HG02973 (cell line): ENCODE measurements at regions not wholly inside any gene's neighbourhood (a gene's known extent, or its start where the extent isn't known, plus 50 kb on each side); places are given as distances from the start of the nearest gene placed in this dataset.

ENCODE experiments used
- ATAC-seq: cut with Tn5 transposase; IDR thresholded peaks from one replicate; pipeline ENCODE4 v1.9.1; 2021; ENCODE audit warnings: moderate library complexity; ENCODE audit not compliant: unreplicated experiment

- ATAC-seq = no peak
Measured at GRCh38 chr7:46168231-46168630, 247.2 kb upstream of the IGFBP3 start.

DNA sequence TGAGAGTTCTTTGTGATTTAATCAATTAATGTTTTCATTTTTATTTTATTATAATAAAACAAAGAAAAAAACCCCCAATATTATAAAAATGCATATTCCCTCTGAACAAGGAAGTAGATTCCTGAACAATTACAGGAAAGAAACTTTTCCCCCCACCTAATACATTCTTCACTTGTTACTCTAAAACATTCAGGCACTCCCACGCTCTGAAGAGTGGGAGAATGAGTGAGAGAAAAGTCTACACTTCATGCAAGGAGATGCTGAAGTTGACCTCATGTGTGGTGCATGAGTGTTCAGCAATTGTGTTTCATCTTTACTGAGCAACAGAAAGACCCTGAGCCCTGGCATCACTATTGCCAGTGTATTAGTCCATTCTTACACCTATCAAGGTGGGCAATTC lies 244.2 kb upstream of the IGFBP3 start:
- no peak for ATAC-seq

GRCh38 chr7:46164629-46165028 lies 243.6 kb upstream of the IGFBP3 start:
- no peak for ATAC-seq

GRCh38 chr7:46163246-46163645 lies 242.2 kb upstream of the IGFBP3 start:
- no peak for ATAC-seq

DNA sequence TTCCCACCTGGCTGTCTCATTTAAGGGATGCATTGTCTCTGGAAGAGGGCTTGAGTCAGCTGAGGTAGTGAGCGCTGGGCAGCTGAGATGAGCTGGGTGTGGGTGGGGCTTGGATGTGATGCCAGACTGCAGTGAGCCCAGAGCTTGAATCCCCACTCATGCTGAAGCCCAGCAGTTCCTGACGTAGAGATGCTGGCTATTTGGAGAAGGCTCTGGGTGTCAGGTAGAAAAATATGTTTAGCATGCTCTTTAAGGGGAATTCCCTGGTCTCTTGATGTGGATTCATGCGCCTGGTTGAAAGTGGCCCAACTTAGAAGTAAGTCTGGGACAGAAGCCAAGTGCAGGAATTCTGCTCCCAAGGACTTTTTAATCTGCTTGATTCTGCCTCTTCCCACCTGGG lies 241.5 kb upstream of the IGFBP3 start:
- ATAC-seq = no peak

DNA sequence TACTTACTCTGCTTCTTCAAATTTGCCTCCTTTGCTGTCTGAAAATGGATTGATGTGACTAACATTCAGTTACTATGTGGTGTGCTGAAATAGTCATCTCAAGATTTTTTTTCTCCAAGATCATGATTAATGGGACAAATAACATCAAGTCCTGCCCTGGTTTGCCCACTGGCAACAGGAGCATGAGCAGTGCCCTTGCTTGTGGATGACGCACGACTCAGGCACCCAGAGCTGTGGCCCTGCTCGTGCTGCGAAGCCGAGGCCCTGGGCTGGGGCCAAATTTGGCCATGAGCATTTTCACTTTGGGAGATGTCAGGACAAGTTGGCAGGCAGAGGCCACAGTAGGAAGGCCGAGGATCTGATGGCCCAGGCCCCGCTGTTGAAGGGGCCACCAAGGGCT lies 239.8 kb upstream of the IGFBP3 start:
- ATAC-seq = no peak

GRCh38 chr7:46157931-46158330 lies 236.9 kb upstream of the IGFBP3 start:
- no peak for ATAC-seq

DNA sequence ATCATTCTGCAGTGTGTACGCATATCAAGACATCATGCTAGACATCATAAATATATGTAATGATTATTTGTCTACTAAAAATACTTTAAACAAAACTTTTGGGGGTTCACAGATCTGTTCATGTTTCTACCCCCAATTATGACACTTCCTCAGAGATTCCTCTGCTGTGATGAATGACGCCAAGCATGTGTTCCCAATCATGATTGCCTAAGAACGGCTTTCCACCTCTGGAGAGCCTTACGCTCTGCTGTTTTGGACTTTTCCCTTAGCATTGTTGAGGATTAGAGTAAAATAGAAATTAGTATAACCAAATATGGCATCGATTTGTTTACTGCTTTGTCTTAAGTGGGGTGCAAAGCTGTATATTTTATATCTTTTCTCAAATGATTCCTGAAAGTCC lies 236.3 kb upstream of the IGFBP3 start:
- no peak for ATAC-seq

- ATAC-seq = no peak
Measured at GRCh38 chr7:46156853-46157252, 235.8 kb upstream of the IGFBP3 start.

DNA sequence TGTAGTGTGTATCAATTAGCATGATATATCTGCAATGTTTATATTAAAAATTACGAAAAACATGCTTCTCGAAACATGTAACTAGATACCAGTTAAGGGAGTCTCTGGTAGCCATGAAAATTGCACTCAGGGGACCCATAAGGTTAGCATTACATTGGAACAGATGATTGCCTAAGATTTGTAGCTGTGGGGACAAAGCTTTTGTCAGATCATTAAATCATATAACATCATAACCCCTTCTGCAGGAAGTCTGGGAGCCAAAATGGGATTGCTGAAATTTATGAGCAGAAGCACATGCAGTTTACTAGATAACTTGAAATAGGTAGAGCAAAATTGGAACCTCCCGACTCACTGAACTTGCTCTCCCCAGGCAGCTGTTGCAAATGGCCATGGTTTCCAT lies 235.0 kb upstream of the IGFBP3 start:
- no peak for ATAC-seq

GRCh38 chr7:46155367-46155766 lies 234.3 kb upstream of the IGFBP3 start:
- no peak for ATAC-seq

GRCh38 chr7:46153951-46154787 lies 233.1 kb upstream of the IGFBP3 start:
- ATAC-seq = no peak

DNA sequence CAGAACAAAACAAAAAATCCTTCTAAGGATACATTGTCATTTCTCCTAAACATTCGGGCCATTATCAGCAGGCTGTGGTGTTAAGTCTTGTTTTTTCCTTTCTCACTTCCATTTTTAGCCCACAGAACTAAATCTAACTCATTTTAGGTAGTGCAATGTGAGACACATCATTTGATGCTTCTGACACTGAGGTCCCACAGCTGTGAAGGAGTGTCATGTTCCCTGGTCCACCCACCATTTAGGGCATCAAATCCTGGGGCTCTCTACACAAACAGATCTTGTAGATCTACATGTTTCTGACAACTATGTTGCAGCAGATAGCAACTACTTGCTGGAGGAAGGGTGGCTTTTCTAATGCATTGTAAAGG lies 232.5 kb upstream of the IGFBP3 start:
- ATAC-seq = no peak

GRCh38 chr7:46152696-46153095 lies 231.6 kb upstream of the IGFBP3 start:
- ATAC-seq = no peak

- ATAC-seq = no peak
Measured at GRCh38 chr7:46150721-46151120, 229.6 kb upstream of the IGFBP3 start.

DNA sequence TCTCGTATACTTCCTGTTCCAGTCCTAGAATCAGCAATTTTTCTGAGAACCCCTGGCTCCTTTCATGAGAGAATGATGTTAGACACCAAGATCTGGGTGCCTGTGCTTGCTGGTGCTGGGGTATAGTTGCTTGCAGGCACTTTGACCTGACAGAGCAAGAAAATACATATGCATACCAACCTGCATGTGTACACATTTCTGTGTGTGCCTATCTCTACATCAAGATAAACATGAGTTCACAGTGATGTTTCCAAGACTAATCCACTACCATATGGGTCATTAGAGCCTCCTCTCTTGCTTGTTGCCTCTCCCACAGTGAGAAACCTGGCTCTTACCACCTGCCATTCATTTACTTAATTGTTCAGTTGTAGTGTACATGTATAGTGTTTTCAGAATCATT lies 229.1 kb upstream of the IGFBP3 start:
- no peak for ATAC-seq

GRCh38 chr7:46147871-46148270 lies 226.8 kb upstream of the IGFBP3 start:
- ATAC-seq = no peak

DNA sequence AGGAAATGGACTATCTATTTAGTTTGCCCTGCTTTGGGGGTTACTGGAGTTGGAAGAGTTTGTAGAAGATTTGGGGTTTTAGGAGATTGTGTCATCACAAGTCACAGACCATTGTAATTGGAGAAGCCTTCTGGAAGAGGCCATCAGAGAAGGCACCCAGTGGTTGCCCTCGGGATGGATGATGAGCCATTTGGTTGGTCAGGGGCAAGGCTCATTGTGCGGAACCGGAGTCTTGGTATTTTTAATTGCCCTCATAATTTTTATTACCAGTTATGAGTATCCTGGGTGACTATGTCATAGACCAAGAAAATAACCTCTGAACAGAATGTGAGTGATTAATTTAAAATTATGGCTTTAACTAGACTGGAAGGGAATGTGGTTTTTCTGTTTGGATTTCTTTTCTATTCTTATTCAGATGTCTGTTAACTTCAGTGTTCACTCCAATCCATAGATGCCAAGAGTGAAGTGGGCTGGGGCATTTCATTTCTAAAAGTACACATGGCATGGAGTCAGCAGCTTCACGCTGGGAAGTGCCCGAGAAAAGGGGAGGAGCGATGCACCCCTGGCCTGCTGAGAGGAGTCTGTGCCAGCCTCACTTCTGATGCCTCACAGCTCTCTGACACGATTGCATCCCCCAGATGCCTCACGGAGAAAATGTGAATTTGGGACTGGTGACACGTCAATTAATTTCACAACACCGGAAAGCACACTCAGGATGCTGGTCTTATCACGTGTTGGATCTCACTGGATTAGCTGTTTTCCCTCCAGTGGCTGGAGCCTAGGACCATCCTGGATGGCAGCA lies 225.6 kb upstream of the IGFBP3 start:
- ATAC-seq = no peak

DNA sequence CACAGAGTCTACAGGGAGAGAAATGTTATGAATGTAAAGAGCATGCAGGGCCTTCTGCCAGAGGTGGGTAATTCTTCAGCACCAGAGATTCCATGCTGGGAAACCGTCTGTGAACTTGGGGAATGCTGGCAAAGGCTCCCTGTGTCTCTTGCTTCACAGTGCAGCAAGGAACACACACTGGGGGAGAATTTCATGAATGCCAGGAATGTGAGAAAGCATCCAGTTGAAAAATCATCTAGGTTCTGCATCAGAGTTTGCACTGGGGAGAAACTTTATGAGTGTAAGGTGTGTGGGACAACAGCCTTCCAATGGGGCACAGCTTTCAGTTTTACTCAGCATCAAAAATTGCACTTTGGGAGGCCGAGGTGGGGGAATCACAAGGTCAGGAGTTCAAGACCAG lies 224.3 kb upstream of the IGFBP3 start:
- ATAC-seq = no peak

- no peak for ATAC-seq
Measured at GRCh38 chr7:46143949-46144917, 223.2 kb upstream of the IGFBP3 start.

- ATAC-seq = no peak
Measured at GRCh38 chr7:46143421-46143820, 222.3 kb upstream of the IGFBP3 start.
